NCI-H2081 treated with DMSO at 0.1 percent for 48 hours (cell line): ENCODE measurements at regions not wholly inside any gene's neighbourhood (a gene's known extent, or its start where the extent isn't known, plus 50 kb on each side); places are given as distances from the start of the nearest gene placed in this dataset.
"Not testable (repeated sequence)": the region's sequence is repeated elsewhere in the genome, so short reads cannot be mapped to it uniquely, and the experiment has no call there.

Experiments
- DNase-seq: peaks from one replicate; lab custom pipeline; 2025; lab: John Stamatoyannopoulos, UW

- no peak for DNase-seq
Measured at GRCh38 chr4:55028196-55028595, 97.2 kb downstream of the KDR start.

GRCh38 chr4:55027596-55027995, 97.8 kb downstream of the KDR start:
- no peak for DNase-seq

GRCh38 chr4:55025456-55025855, 99.9 kb downstream of the KDR start:
- DNase-seq: not testable (repeated sequence)

- DNase-seq: no peak
Measured at GRCh38 chr4:55023030-55023429, 102.4 kb downstream of the KDR start.

GRCh38 chr4:55021214-55021613, 104.2 kb downstream of the KDR start:
- DNase-seq: no peak

GRCh38 chr4:55020131-55020530, 105.3 kb downstream of the KDR start:
- no peak for DNase-seq

- no peak for DNase-seq
Measured at GRCh38 chr4:55018978-55019377, 106.4 kb downstream of the KDR start.

- DNase-seq: no peak
Measured at GRCh38 chr4:55018521-55018920, 106.9 kb downstream of the KDR start.

GRCh38 chr4:55017406-55017805, 108.0 kb downstream of the KDR start:
- DNase-seq: no peak

- DNase-seq: no peak
Measured at GRCh38 chr4:55016131-55016530, 109.3 kb downstream of the KDR start.

- no peak for DNase-seq
Measured at GRCh38 chr4:55014876-55015275, 110.5 kb downstream of the KDR start.

GRCh38 chr4:55013431-55013955, 111.9 kb downstream of the KDR start:
- no peak for DNase-seq

GRCh38 chr4:55012363-55013230, 112.8 kb downstream of the KDR start:
- DNase-seq: no peak

- no peak for DNase-seq
Measured at GRCh38 chr4:55011761-55012160, 113.6 kb downstream of the KDR start.

- no peak for DNase-seq
Measured at GRCh38 chr4:55010550-55010949, 114.8 kb downstream of the KDR start.

- DNase-seq: no peak
Measured at GRCh38 chr4:55008166-55009056, 117.0 kb downstream of the KDR start.

GRCh38 chr4:55005910-55006309, 119.5 kb downstream of the KDR start:
- no peak for DNase-seq

- no peak for DNase-seq
Measured at GRCh38 chr4:55004831-55005230, 120.6 kb downstream of the KDR start.

- DNase-seq: no peak
Measured at GRCh38 chr4:55002431-55002830, 123.0 kb downstream of the KDR start.

GRCh38 chr4:55001538-55001937, 123.9 kb downstream of the KDR start:
- DNase-seq: no peak

- DNase-seq: no peak
Measured at GRCh38 chr4:54999003-54999402, 126.4 kb downstream of the KDR start.

GRCh38 chr4:54993473-54994026, 131.8 kb downstream of the KDR start:
- not testable (repeated sequence) for DNase-seq
